ENCODE measurements at regions not wholly inside any gene's neighbourhood (a gene's known extent, or its start where the extent isn't known, plus 50 kb on each side); places are given as distances from the start of the nearest gene placed in this dataset.
A peak's percentile ranks its signal among the peaks of the same experiment; 100 is the strongest.

DNA sequence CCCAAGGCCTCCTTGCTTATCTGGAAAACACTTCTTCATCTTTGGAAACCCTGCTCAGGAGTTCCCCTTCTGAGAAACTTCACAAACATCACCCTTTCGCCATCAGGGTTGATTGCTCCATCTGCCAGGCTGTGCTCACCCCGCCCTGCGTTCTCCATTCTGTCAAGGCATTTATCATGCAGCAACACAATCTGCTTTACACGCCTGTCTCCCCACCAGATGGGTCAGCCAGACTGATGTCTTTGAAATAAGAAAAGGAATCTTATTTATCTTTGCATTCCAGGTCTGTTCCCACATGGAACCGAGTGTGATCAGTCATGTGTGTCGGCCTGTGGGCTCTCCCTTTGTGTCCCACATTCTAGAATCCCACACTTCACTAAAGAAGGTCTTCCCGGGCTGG, 110.0 kb upstream of the ARL4C start:
- no peak for DNase-seq (ENCODE audit: low read depth in 2 of 2)

DNA sequence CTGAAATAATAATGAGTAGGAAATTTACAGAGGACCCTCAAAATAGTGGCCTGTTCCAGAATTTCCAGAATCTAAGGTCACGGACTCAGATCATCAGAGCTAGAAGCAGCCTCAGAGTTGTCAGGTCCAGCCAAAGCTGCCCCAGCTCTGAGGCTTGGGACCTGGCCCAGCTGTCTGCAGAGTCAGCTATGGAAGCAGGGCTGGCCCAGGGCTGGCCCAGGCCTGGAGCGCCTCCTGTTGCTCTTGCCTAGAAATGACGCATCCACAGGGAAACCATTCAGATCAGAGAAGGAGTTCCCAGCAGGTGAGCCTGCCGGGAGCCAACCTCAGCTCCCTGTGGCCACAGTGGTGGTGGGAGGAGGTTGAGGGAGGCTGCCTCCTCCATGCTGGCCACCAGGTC, 106.7 kb upstream of the ARL4C start:
- no peak for DNase-seq (ENCODE audit: low read depth in 2 of 2)

DNA sequence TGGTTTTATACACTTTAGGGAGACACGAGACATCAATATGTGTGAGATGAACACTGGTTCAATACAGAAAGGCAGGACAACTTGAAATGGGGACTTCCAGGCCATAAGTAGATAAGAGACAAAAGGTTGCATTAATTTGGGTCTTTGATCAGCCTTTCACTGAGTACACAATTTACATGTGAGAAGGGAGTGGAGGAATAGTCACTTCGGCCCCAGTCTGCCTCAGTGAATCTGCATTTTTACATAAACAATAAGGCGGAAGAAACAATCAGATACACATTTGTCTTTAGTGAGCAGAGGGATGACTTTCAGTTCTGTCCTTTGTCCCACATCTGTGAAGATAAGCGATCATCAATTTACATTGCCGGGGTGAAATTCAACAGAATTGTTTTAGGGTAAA, 104.3 kb upstream of the ARL4C start:
- DNase-seq (ENCODE audit: low read depth in 2 of 2): no peak

DNA sequence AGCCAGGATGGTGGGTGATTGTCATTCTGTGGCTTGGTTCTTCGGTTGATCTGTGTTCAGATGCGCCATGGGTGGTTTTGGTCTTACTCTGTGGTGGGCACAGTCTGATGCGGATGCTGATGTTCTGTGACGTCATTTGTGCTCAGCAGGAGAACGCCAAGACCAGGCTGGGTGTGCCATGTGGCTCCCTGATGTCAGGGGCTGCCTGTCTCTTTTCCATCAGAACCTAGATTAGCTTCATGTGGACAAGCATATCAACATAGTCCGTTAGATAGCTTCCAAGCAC, 100.6 kb upstream of the ARL4C start:
- DNase-seq (ENCODE audit: low read depth in 2 of 2): no peak

DNA sequence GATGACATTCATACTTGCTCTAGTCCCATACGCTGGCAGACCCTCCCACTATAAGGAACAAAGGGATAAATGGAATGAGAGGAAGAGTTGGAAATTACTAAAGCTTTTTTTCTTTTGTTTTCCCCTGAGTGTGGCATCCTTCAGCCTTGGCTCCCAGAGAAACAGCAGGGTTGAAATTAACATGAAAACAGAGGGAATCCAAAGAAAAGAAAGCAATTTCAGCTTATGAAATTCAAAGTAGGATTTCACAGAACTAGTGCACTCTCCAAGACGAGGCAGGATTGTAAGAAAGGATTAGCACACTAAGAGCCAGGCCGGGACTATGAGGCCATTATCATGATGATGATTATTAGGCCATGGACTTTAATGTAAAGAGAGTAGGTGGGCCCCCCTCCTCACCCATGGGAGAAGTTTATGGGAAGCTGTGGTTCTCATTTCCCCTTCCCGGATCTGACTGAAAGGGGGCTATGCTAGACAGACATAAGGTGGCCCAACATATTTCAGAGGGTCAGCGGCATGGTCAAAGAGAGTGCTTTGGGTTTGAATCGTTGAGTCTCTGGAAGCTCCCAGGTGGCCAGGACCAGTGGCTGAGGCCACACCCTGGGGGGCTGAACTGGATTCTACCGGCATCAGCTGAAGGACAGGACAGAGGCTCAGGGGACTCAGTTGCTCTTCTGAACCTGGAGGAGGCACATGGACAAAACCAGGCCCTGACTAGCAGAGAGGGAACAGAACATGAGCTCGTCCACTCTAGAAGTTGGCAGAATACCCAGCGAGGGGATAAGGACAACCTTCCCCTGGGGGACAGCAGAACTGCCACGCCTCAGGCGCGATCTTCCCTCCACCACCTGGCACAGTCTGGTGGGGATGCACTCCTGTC, 100.1 kb upstream of the ARL4C start:
- no peak for DNase-seq (ENCODE audit: low read depth in 2 of 2)

DNA sequence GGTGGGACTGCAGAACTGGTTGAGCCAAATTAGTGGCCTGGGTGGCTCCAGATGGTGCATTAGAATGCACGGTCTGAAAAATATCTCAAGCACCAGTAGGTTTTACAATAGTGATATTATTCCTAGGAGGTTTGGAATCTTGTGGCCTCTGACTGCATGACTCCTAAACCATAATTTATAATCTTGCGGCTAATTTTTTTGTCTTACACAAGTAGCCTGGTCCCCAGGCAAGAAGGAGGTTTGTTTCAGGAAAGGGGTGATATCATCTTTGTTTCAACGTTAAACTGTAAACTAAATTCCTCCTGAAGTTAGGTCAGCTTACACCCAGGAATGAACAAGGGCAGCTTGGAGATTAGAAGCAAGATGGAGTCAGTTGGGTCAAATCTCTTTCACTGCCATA, 98.9 kb upstream of the ARL4C start:
- DNase-seq (ENCODE audit: low read depth in 2 of 2): no peak

DNA sequence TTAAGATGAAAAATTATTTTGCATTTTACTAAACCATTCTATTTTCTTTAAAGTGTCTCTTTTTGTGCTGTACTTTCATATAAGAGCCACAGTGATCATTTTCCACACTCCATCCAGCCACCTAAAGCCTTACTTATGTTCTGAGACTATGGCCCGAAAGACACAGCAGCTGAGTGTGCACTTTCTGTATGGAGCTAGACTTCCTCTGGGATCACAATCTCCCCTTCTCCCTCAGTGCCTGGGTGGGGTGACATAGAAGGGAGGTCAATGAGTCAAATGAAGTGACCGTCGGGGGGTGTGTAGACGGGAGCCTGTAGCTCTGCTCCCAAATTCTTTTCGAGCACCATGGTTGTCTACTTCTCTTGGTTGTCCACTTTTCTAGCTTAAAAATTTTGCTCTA, 97.8 kb upstream of the ARL4C start:
- no peak for DNase-seq (ENCODE audit: low read depth in 2 of 2)

DNA sequence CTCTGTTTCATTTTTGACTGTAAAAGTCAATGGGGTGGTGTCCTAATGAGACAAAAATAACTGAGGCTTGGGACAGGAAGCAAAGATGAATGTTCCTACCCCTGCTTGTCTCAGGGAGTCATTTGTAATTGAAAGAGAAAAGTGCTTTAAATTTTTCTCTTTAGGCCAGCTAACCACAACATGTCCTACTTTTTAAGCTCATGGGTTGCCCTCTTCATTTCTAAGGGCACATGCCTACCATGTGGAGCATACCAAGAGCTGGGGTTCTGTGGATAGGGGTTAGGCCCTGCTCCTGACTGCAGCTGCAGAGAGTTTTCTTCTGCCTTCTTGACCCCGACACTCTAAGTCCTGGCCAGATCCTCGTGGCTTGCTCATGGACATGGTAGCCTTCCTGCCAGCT, 96.8 kb upstream of the ARL4C start:
- no peak for DNase-seq (ENCODE audit: low read depth in 2 of 2)

DNA sequence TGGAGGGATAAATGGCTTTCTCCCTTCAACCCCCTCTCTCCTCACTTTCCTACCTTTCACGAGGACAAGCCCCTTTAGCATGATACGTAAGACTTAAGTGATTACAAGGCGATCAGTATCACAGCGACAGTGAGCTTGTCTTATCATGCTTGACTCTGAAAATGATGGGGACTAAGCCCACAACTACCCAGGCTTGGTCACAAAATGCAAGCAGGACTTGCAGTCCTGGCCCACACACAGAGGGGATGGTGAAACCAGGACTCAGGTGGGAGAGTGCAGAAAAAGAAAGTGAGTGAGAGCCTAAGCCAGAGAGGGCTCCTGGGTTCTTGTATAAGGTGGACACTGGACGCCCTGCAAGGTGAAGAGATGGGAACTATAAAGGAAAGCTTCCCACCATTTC, 95.7 kb upstream of the ARL4C start:
- no peak for DNase-seq (ENCODE audit: low read depth in 2 of 2)

DNA sequence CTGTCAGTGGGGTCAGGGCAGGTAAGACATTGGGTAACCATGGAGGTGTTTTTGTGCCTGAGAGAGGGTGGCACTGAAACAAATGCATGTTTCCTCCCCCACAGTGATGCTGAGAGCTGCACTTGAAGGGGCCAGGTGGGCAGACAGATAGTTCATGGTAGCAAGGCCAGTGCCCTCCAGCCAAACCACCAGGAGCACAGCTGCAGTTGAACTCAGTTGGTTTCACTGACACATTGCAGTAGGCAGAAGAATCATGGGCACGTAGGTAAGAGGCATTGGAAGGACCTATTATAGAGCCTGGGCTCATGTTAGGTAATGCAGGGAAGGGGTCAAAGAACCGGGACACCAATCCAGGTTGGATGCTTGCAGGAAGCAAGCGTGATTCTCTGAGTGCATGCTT, 93.2 kb upstream of the ARL4C start:
- DNase-seq (ENCODE audit: low read depth in 2 of 2): no peak

DNA sequence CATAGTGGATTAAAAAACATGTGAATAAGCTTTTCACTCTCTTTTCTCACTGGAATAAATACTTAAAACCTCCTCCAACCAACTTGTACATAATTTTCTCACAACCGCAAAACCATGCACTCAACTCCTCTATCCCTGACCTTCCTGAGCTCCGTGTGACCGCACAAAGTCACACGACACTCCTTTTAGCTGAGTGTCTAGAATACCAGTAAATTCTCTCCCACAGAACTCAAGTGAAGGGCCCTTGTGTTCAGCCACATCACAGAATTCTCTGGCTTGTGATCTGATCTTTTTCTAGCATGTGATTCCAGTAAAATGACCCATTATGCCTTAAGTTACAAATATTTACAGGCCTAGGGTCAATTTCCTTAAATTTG, 91.2 kb upstream of the ARL4C start:
- no peak for DNase-seq (ENCODE audit: low read depth in 2 of 2)

DNA sequence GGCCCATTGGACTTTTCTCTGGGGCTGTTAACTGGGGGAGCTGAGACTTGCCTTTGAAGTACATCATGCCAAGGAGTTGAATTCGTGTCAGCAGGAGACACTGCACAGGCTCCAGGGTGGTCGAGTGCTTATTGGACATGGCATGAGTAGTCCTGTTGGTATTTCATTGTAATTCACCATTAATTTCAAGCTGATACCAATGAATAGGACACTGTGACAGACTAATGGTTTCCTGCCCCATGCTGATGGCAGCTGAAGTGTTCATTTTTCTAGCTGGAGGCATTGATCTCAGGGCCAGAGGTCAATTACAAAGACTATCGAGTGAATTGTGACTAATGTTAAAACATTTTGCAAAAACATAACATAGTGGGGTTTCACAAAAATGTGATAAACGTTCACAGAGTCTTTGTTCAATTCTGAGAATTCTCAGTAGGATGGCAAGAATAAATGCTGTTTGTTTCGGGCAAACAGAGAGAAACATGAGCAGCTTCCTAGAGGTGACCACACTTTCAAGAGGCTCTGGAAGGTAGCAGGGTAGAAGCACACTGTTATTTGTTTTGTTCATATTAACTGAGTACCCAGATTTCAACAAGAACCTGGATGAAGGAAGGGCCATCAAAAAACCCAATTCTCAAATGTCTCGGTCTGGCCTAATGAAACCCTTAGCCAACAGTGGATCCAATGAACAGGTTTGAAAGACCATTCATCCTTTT, 90.6 kb upstream of the ARL4C start:
- no peak for DNase-seq (ENCODE audit: low read depth in 2 of 2)

DNA sequence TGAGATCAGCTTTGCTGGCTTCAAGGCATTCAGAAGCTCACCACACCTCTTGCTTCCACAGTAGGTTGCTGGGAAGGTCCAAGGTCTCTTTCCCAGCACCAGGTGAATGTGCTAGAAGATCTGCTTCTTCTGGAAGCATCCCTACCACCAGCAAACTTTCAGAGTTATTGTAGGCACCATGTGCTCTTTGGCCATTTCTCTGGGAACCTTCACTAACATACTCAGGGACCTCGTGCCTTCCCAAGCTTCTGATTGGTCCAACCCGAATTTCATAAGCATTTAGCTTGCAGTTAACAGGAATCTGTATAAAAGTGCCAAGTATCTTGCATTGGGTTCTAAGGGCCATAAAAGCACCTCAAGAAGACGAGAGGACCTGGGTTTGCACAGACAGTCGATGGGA, 86.5 kb upstream of the ARL4C start:
- DNase-seq (ENCODE audit: low read depth in 2 of 2): no peak

DNA sequence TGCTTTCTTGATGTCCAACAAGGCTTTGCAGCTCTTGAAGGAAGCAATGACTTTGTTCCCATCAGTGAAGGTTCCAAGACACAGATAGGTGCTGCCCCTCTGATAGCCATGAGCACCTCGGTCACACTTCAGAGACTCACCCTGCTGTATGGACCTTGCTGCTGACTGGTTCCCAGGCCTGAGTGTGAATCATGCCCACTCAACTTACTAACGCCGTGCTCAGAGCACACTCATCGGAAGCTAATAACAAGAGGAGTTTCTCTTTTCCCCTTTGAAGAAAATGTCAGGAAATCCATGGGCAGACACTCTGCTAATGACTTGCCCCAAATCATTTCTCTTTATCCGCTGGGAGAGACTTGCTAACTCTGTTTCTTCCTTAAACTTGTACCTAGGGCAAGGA, 83.8 kb upstream of the ARL4C start:
- DNase-seq (ENCODE audit: low read depth in 2 of 2): no peak

DNA sequence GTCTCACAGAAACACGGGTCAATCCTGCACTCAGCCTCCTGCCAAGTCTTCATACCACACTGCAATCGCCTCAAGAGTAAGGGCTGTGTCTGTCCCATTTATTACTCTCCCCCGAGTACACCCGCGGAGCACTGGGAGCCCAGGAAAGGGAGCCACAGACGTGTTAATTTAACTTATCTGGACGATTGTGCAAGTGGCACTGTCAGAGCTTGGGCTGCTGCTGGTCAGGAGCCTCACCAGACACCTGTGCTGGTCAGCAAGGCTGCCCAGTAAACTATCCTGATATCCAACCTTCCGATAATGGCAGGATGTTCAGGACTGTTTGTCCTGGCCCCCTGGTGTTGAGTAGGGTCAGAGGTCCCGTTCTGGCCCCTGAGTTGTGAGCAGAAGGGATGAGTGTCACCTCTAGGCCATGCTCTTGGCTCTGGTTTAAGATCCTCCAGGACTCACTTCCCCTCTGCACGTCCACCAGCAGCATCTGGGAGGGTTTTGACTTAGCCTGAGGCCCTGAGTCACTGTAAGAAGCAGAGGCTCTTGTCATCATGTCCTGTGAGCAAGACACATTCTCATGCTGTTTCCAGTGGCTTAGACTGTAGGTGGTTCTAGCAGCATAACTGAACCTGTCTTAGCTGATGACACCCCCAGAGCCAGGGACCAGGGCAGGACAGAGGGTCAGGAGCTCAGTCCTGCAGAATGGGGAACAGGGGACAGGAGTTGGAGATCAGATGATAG, 82.5 kb upstream of the ARL4C start:
- DNase-seq (ENCODE audit: low read depth in 2 of 2): peak in 1 of 2 donors; percentile 9

DNA sequence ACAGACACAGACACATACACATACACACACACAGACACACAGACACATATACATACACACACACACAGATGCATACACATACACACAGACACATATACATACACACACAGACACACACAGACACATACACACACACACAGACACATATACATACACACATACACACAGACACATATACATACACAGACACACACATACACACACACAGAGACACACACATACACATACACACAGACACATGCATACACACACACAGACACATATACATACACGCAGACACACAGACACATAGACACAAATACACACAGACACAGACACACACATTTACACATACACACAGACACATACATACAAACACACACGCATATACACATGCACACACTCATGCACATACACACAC, 81.5 kb upstream of the ARL4C start:
- DNase-seq (ENCODE audit: low read depth in 2 of 2): no peak

DNA sequence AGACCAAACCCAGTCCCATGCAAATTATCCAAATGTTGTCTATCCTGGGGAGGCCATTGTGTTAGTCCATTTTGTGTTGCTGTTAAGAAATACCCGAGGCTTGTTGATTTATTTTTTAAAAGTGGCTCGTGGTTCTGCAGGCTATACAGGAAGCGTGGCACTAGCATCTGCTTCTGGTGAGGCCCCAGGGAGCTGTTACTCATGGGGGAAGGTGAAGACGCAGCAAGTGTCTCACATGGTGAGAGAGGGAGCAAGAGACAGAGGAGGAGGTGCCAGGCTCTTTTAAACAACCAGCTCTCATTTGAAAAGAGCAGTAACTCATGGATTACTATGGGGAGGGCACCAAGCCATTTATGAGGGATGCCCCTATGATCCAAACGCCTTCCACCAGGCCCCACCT, 80.3 kb upstream of the ARL4C start:
- DNase-seq (ENCODE audit: low read depth in 2 of 2): no peak

DNA sequence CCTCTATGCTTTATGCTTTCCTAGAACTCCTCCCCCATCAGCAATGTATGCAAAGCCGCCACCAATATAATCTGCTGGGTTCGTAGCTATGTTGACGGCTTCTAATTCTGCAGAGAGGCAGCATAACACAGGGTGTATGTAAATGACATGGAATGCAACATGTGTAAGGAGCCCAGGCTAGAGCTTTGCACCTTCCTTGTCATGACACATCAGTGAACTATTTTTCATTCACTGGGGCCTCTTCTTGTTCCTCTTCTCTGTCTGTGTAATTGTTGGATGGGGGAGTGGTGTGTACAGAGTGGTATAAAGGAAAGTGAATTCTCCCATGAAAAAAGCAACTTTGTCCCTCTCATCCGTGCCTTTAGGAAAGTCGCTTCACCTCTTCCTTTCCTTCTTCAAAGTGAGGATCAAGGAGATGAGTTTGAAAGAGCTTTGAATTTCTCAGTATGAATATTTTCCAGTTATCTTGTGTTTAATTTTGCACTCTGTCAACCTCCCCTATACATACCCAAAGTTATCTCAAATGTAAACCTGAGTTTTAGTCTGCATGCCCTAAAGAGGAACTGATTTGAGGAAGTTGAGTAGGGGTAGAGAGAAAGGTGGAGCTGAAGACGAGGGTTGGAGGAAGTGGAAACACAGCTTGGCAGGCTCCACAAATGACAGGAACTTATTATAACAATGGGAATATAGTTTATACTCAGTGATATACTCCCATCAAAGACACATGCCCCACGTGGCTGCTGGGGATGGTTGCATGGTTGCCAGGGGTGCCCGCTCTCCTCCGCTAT, 74.9 kb upstream of the ARL4C start:
- no peak for DNase-seq (ENCODE audit: low read depth in 2 of 2)

DNA sequence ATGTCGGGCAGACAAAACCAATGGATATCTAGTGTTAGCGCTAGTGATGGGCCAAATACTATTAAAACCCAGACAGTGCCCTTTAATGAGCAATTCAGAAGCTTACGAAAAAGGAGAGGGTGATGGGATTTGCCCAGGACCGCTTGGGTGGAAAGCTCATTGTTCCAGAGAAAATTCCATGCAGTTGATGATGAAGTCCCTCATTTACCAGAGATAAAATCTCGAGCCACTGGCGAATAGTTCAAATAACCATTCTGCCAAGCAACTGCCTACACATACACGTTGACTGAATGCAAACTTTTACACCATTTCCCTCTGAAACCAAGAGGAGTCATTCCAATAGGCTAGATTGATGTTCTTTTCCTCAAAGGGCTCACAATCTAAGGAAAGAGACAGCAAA, 73.6 kb upstream of the ARL4C start:
- DNase-seq (ENCODE audit: low read depth in 2 of 2): no peak

DNA sequence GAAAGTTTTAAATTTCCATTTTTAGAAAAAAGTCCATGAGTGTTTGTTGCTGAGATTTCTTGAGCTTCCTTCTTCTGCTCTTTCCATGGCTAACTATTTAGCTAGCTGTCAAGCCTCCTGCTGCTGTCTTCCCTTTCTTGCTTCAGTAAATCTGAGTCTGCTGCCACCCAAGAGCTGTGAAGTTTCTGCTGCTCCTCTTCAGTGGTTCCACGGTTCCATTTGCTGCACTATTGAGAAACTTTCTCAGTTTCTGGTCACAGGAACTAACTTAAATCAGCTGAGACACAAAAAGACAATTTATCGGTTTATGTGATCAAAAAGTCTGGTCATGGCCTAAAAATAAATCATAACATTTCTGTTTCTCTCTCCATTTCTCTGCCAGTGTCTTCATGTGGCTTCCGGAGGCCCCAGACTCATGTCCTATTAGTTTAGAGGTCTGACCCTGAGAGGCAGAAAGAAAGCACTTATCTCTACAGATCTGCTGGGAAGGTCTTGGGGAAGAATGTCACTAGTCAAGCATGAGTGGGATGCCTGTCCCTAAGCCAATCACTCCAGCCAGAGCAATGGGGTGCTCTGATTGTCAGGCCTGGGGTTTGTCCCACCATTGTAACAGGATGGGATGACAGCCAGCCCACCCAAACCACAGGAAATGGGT, 73.0 kb upstream of the ARL4C start:
- no peak for DNase-seq (ENCODE audit: low read depth in 2 of 2)

DNA sequence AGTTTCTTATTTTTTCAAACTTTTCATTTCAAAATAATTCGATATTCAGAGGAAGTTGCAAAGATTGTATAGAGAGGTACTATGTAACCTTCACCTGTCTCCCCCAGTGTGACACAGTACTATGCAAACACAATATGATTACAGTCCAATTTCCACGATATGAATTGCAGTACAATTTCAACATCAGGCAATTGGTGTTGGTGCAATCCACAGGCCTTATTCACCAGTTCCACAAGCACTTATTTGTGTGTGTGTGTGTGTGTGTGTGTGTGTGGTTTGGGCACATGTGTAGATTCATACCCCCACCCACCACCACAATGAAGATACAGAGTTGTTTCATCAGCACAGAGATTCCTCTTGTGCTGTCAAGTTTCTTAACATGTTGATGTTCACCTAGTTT, 69.7 kb upstream of the ARL4C start:
- DNase-seq (ENCODE audit: low read depth in 2 of 2): no peak

Data from lung microvascular endothelial cell (primary cell).